ENCODE measurements at regions not wholly inside any gene's neighbourhood (a gene's known extent, or its start where the extent isn't known, plus 50 kb on each side); places are given as distances from the start of the nearest gene placed in this dataset.
"Not testable (repeated sequence)": the region's sequence is repeated elsewhere in the genome, so short reads cannot be mapped to it uniquely, and the experiment has no call there.

GRCh38 chr10:21041763-21042458, 144.8 kb upstream of the NEBL start:
- peaks cover 0 to 4% (median 0%) of the 10 kb centered on the region in 5 donors for H3K4me1 ChIP-seq (ENCODE audit: control insufficient read depth in 5 of 5, insufficient read depth in 5 of 5, low read length in 5 of 5)
- no peak overlapping the region for H3K4me3 ChIP-seq
- 88 to 92% methylated on average over 10 of the region's 10 CpGs for WGBS, 2 donors

GRCh38 chr10:21039721-21040120, 142.6 kb upstream of the NEBL start:
- no peak for ATAC-seq (ENCODE audit: insufficient read depth, low FRiP score)
- H3K4me3 ChIP-seq, result no peak overlapping the region
- H3K9me3 ChIP-seq (ENCODE audit: control insufficient read depth in 4 of 4, insufficient read depth in 3 of 4, low read length in 3 of 4), result no peaks in the 10 kb centered on the region
- no peaks in the 10 kb centered on the region for H3K36me3 ChIP-seq (ENCODE audit: control insufficient read depth in 4 of 4, insufficient read depth in 4 of 4, low read length in 4 of 4)
- DNase-seq, result no peak
- H3K9ac ChIP-seq (ENCODE audit: insufficient read depth in 1 of 2, low read length in 2 of 2), result no peak overlapping the region
- H3K27ac ChIP-seq (ENCODE audit: low read depth in 1 of 2, low read length in 1 of 2), result no peak overlapping the region
- WGBS, 2 donors, result 89 to 93% methylated on average over 3 of the region's 3 CpGs
- H3K27me3 ChIP-seq (ENCODE audit: control insufficient read depth in 3 of 3, insufficient read depth in 3 of 3, low read length in 2 of 3), result no peaks in the 10 kb centered on the region
- TF ChIP-seq CTCF (IDR thresholded peaks at IDR 0.05; ENCODE audit: control extremely low read depth, extremely low read depth), result no peak
- peaks cover 0 to 4% (median 0%) of the 10 kb centered on the region in 5 donors for H3K4me1 ChIP-seq (ENCODE audit: control insufficient read depth in 5 of 5, insufficient read depth in 5 of 5, low read length in 5 of 5)

More at GRCh38 chr10:21041763-21042458, 144.8 kb upstream of the NEBL start:
- H3K36me3 ChIP-seq (ENCODE audit: control insufficient read depth in 4 of 4, insufficient read depth in 4 of 4, low read length in 4 of 4), result no peaks in the 10 kb centered on the region
- no peak for ATAC-seq (ENCODE audit: insufficient read depth, low FRiP score)
- no peak overlapping the region for H3K27ac ChIP-seq (ENCODE audit: low read depth in 1 of 2, low read length in 1 of 2)
- no peak overlapping the region for H3K9ac ChIP-seq (ENCODE audit: insufficient read depth in 1 of 2, low read length in 2 of 2)
- DNase-seq, result no peak
- H3K27me3 ChIP-seq (ENCODE audit: control insufficient read depth in 3 of 3, insufficient read depth in 3 of 3, low read length in 2 of 3), result no peaks in the 10 kb centered on the region
- TF ChIP-seq CTCF (IDR thresholded peaks at IDR 0.05; ENCODE audit: control extremely low read depth, extremely low read depth), result no peak
- H3K9me3 ChIP-seq (ENCODE audit: control insufficient read depth in 4 of 4, insufficient read depth in 3 of 4, low read length in 3 of 4), result no peaks in the 10 kb centered on the region

GRCh38 chr10:21036757-21037156, 139.6 kb upstream of the NEBL start:
- no peaks in the 10 kb centered on the region for H3K36me3 ChIP-seq (ENCODE audit: control insufficient read depth in 4 of 4, insufficient read depth in 4 of 4, low read length in 4 of 4)
- H3K9ac ChIP-seq (ENCODE audit: insufficient read depth in 1 of 2, low read length in 2 of 2), result no peak overlapping the region
- H3K4me1 ChIP-seq (ENCODE audit: control insufficient read depth in 5 of 5, insufficient read depth in 5 of 5, low read length in 5 of 5), result no peaks in the 10 kb centered on the region
- H3K9me3 ChIP-seq (ENCODE audit: control insufficient read depth in 4 of 4, insufficient read depth in 3 of 4, low read length in 3 of 4), result no peaks in the 10 kb centered on the region
- no peaks in the 10 kb centered on the region for H3K27me3 ChIP-seq (ENCODE audit: control insufficient read depth in 3 of 3, insufficient read depth in 3 of 3, low read length in 2 of 3)
- TF ChIP-seq CTCF (IDR thresholded peaks at IDR 0.05; ENCODE audit: control extremely low read depth, extremely low read depth), result no peak
- ATAC-seq (ENCODE audit: insufficient read depth, low FRiP score), result no peak
- no peak overlapping the region for H3K27ac ChIP-seq (ENCODE audit: low read depth in 1 of 2, low read length in 1 of 2)
- H3K4me3 ChIP-seq, result no peak overlapping the region
- 73 to 74% methylated on average over 5 of the region's 5 CpGs for WGBS, 2 donors
- no peak for DNase-seq

- ATAC-seq (ENCODE audit: insufficient read depth, low FRiP score); H3K36me3 ChIP-seq (ENCODE audit: control insufficient read depth in 4 of 4, insufficient read depth in 4 of 4, low read length in 4 of 4); H3K4me3 ChIP-seq; H3K27me3 ChIP-seq (ENCODE audit: control insufficient read depth in 3 of 3, insufficient read depth in 3 of 3, low read length in 2 of 3); H3K9me3 ChIP-seq (ENCODE audit: control insufficient read depth in 4 of 4, insufficient read depth in 3 of 4, low read length in 3 of 4); DNase-seq; H3K4me1 ChIP-seq (ENCODE audit: control insufficient read depth in 5 of 5, insufficient read depth in 5 of 5, low read length in 5 of 5); H3K27ac ChIP-seq (ENCODE audit: low read depth in 1 of 2, low read length in 1 of 2); H3K9ac ChIP-seq (ENCODE audit: insufficient read depth in 1 of 2, low read length in 2 of 2): not testable (repeated sequence)
- 98% methylated on average over 3 of the region's 3 CpGs for WGBS, 2 donors
Measured at GRCh38 chr10:21034770-21035169, 137.7 kb upstream of the NEBL start.

Data from lung (tissue), 11 donors.